ENCODE measurements at regions not wholly inside any gene's neighbourhood (a gene's known extent, or its start where the extent isn't known, plus 50 kb on each side); places are given as distances from the start of the nearest gene placed in this dataset.

- H3K4me3 ChIP-seq, result no peak overlapping the region
- H3K27ac ChIP-seq, result no peak overlapping the region
- no peaks in the 10 kb centered on the region for H3K36me3 ChIP-seq
- H3K9me3 ChIP-seq, result peaks cover 4% of the 10 kb centered on the region
- DNase-seq, result no peak
- ATAC-seq, result no peak
- no peak for TF ChIP-seq CTCF (IDR thresholded peaks at IDR 0.05)
- no peaks in the 10 kb centered on the region for H3K4me1 ChIP-seq
- intact Hi-C loops (cut with DNase I), result no loop called here
- H3K27me3 ChIP-seq (ENCODE audit: low read depth), result peaks cover 5% of the 10 kb centered on the region
Measured at GRCh38 chr2:529424-529823, 147.8 kb downstream of the TMEM18 start.

DNA sequence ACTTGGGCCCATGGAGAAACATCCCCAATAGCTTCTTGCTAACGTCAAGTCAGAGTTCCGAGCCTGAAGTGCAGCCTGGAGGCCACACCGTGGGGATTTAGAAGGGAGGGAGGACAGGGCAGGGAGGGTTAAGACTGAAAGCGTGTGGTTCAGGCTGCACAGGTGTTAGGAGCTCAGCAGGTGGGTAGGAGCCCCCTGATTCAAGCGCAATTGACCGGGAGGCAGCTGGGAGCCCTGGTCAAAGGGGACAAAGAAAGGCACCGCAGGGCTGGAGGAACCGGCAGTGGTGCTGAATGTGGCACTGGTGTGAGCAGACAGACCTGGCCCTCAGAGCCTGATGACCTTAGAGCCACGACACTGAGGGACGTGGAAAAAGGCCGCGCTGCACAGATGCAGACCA is 149.6 kb downstream of the TMEM18 start:
- Histone ChIP-seq H3K27ac (no peak overlapping the region), H3K4me1 (no peaks in the 10 kb centered on the region), H3K27me3 (ENCODE audit: low read depth) (peaks cover 5% of the 10 kb centered on the region), H3K9me3 (peaks cover 4% of the 10 kb centered on the region), H3K4me3 (no peak overlapping the region), H3K36me3 (no peaks in the 10 kb centered on the region)
- intact Hi-C loops (cut with DNase I), result no loop called here
- no peak for ATAC-seq
- TF ChIP-seq CTCF (IDR thresholded peaks at IDR 0.05), result no peak
- no peak for DNase-seq

- no peak for TF ChIP-seq CTCF (IDR thresholded peaks at IDR 0.05)
- H3K36me3 ChIP-seq, result no peaks in the 10 kb centered on the region
- no peaks in the 10 kb centered on the region for H3K4me1 ChIP-seq
- peaks cover 5% of the 10 kb centered on the region for H3K27me3 ChIP-seq (ENCODE audit: low read depth)
- no peak overlapping the region for H3K4me3 ChIP-seq
- H3K9me3 ChIP-seq, result peaks cover 4% of the 10 kb centered on the region
- DNase-seq (no peak), ATAC-seq (no peak)
- intact Hi-C loops (cut with DNase I), result no loop called here
- H3K27ac ChIP-seq, result no peak overlapping the region
Measured at GRCh38 chr2:526918-527317, 150.3 kb downstream of the TMEM18 start.

DNA sequence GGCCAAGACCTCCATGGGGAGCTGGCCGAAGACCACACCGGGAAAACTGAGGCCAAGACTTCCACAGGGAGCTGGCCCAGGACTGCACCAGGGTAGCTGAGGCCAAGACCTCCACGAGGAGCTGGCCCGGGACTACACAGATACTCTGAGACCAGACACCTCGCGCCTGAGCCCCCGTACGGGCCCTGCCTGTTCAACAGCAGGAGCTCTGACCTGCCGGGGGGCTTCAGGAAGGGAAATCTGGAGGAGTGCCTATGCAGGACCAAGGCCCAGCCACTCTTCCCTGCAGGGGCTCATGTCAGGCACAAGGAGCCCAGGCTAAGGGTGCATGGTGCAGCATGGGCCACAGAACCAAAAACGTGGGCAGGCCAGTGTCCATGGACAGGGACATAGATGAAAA is 151.6 kb downstream of the TMEM18 start:
- DNase-seq (no peak), ATAC-seq (no peak)
- Histone ChIP-seq H3K9me3 (peaks cover 4% of the 10 kb centered on the region), H3K4me1 (no peaks in the 10 kb centered on the region), H3K36me3 (no peaks in the 10 kb centered on the region), H3K4me3 (no peak overlapping the region), H3K27ac (no peak overlapping the region), H3K27me3 (ENCODE audit: low read depth) (peaks cover 5% of the 10 kb centered on the region)
- TF ChIP-seq CTCF (IDR thresholded peaks at IDR 0.05), result no peak
- intact Hi-C loops (cut with DNase I), result no loop called here

DNA sequence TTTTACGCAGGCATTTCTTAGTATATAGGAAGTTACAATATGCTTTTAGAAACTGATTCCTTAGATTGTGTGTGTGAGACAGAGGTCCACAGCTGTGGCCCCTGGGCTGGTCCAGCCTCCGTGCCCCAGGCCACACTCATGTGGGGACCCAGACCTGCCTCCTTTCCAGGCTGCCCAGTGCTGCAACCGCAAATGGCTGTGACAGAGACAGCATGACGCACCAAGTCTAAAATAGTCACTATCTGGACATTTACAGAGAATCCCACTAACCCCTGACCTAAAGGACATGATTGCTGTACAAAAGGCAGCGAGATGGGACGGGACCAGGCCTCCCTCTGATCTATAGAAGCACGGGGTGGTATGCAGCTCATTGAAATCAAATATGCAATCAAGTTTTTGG is 152.2 kb downstream of the TMEM18 start:
- H3K27ac ChIP-seq, result no peak overlapping the region
- ATAC-seq (no peak), DNase-seq (no peak)
- no peaks in the 10 kb centered on the region for H3K36me3 ChIP-seq
- no peaks in the 10 kb centered on the region for H3K4me1 ChIP-seq
- peaks cover 3% of the 10 kb centered on the region for H3K9me3 ChIP-seq
- H3K27me3 ChIP-seq (ENCODE audit: low read depth), result peaks cover 5% of the 10 kb centered on the region
- intact Hi-C loops (cut with DNase I), result no loop called here
- no peak for TF ChIP-seq CTCF (IDR thresholded peaks at IDR 0.05)
- no peak overlapping the region for H3K4me3 ChIP-seq

GRCh38 chr2:524442-524841 is 152.8 kb downstream of the TMEM18 start:
- peak; percentile 29 to 37 for ATAC-seq
- no peak overlapping the region for H3K4me3 ChIP-seq

More at GRCh38 chr2:524442-524841, 152.8 kb downstream of the TMEM18 start:
- TF ChIP-seq CTCF (IDR thresholded peaks at IDR 0.05), result no peak
- H3K9me3 ChIP-seq, result no peaks in the 10 kb centered on the region
- no peak for DNase-seq
- no peaks in the 10 kb centered on the region for H3K36me3 ChIP-seq
- H3K4me1 ChIP-seq, result no peaks in the 10 kb centered on the region
- no peak overlapping the region for H3K27ac ChIP-seq
- intact Hi-C loops (cut with DNase I), result no loop called here
- H3K27me3 ChIP-seq (ENCODE audit: low read depth), result peaks cover 5% of the 10 kb centered on the region
